Activated naive CD8-positive, alpha-beta T cell treated with anti-CD3 and anti-CD28 coated beads, Interleukin-2, amount 10 ng/mL, durations not matched to agents 7 days and 5 days (primary cell): ENCODE measurements at regions not wholly inside any gene's neighbourhood (a gene's known extent, or its start where the extent isn't known, plus 50 kb on each side); places are given as distances from the start of the nearest gene placed in this dataset.
"Not testable (repeated sequence)": the region's sequence is repeated elsewhere in the genome, so short reads cannot be mapped to it uniquely, and the experiment has no call there.

Source experiments
- ATAC-seq: fragments of 150-1000 bp; cut with Tn5 transposase; one replicate; pipeline ENCODE4 v1.10.0; 2021; ENCODE audit warnings: low read depth, moderate library complexity
- POLR2A ChIA-PET: fragments of 350-600 bp; sonication (Branson Sonifier 250); formaldehyde crosslinking; loops from one replicate; lab custom pipeline; 2021; ENCODE audit warnings: antibody characterized with exemption; lab: Charles Lee
- DNase-seq: peaks from one replicate; pipeline ENCODE4 v3.0.0; 2021
- H3K27ac Mint-ChIP-seq: one replicate; pipeline ENCODE4 v1.8.0; 2022; ENCODE audit warnings: mild to moderate bottlenecking, mixed read lengths
- H3K27me3 Mint-ChIP-seq: one replicate; pipeline ENCODE4 v1.8.0; 2022; ENCODE audit warnings: mild to moderate bottlenecking, moderate library complexity, mixed read lengths
- H3K36me3 Mint-ChIP-seq: one replicate; pipeline ENCODE4 v1.8.0; 2021; ENCODE audit warnings: mild to moderate bottlenecking, mixed read lengths
- H3K4me1 Mint-ChIP-seq: one replicate; pipeline ENCODE4 v1.8.0; 2021; ENCODE audit warnings: mixed read lengths
- H3K4me3 Mint-ChIP-seq: one replicate; pipeline ENCODE4 v1.8.0; 2022; ENCODE audit warnings: mild to moderate bottlenecking, moderate library complexity, mixed read lengths
- H3K9me3 Mint-ChIP-seq: one replicate; pipeline ENCODE4 v1.8.0; 2021; ENCODE audit warnings: mixed read lengths

GRCh38 chr12:114616081-114616480 lies 67.9 kb downstream of the TBX3 start:
- H3K4me3 Mint-ChIP-seq = no peak overlapping the region
- POLR2A ChIA-PET = no interaction called here
- no peaks in the 10 kb centered on the region for H3K27me3 Mint-ChIP-seq
- peaks cover 8% of the 10 kb centered on the region for H3K9me3 Mint-ChIP-seq
- ATAC-seq = no peak
- DNase-seq = no peak
- H3K36me3 Mint-ChIP-seq = peaks cover 2% of the 10 kb centered on the region
- no peaks in the 10 kb centered on the region for H3K4me1 Mint-ChIP-seq
- no peak overlapping the region for H3K27ac Mint-ChIP-seq

GRCh38 chr12:114614040-114614439 lies 69.9 kb downstream of the TBX3 start:
- no peaks in the 10 kb centered on the region for H3K27me3 Mint-ChIP-seq
- peaks cover 8% of the 10 kb centered on the region for H3K9me3 Mint-ChIP-seq
- H3K27ac Mint-ChIP-seq = no peak overlapping the region
- no peaks in the 10 kb centered on the region for H3K4me1 Mint-ChIP-seq
- DNase-seq = no peak
- POLR2A ChIA-PET = no interaction called here
- H3K4me3 Mint-ChIP-seq = no peak overlapping the region
- no peak for ATAC-seq
- H3K36me3 Mint-ChIP-seq = peaks cover 2% of the 10 kb centered on the region

GRCh38 chr12:114612062-114612461 lies 71.9 kb downstream of the TBX3 start:
- peaks cover 7% of the 10 kb centered on the region for H3K9me3 Mint-ChIP-seq
- ATAC-seq (no peak), DNase-seq (no peak)
- POLR2A ChIA-PET = no interaction called here
- H3K36me3 Mint-ChIP-seq = no peaks in the 10 kb centered on the region
- no peaks in the 10 kb centered on the region for H3K27me3 Mint-ChIP-seq
- H3K27ac Mint-ChIP-seq = no peak overlapping the region
- H3K4me1 Mint-ChIP-seq = no peaks in the 10 kb centered on the region
- no peak overlapping the region for H3K4me3 Mint-ChIP-seq

- Mint-ChIP-seq H3K36me3 (no peaks in the 10 kb centered on the region), H3K4me3 (no peak overlapping the region), H3K27ac (no peak overlapping the region), H3K4me1 (no peaks in the 10 kb centered on the region), H3K27me3 (no peaks in the 10 kb centered on the region), H3K9me3 (peaks cover 5% of the 10 kb centered on the region)
- ATAC-seq (no peak), DNase-seq (no peak)
- POLR2A ChIA-PET = no interaction called here
Measured at GRCh38 chr12:114611145-114612018, 72.6 kb downstream of the TBX3 start.

GRCh38 chr12:114608509-114608908 lies 75.5 kb downstream of the TBX3 start:
- Mint-ChIP-seq H3K27ac (no peak overlapping the region), H3K9me3 (no peaks in the 10 kb centered on the region), H3K4me1 (no peaks in the 10 kb centered on the region), H3K4me3 (no peak overlapping the region), H3K27me3 (no peaks in the 10 kb centered on the region), H3K36me3 (no peaks in the 10 kb centered on the region)
- DNase-seq = no peak
- no peak for ATAC-seq
- POLR2A ChIA-PET = no interaction called here

GRCh38 chr12:114605918-114606317 lies 78.1 kb downstream of the TBX3 start:
- no peak overlapping the region for H3K27ac Mint-ChIP-seq
- H3K4me3 Mint-ChIP-seq = no peak overlapping the region
- H3K27me3 Mint-ChIP-seq = no peaks in the 10 kb centered on the region
- DNase-seq (no peak), ATAC-seq (no peak)
- no peaks in the 10 kb centered on the region for H3K4me1 Mint-ChIP-seq
- H3K36me3 Mint-ChIP-seq = no peaks in the 10 kb centered on the region
- no peaks in the 10 kb centered on the region for H3K9me3 Mint-ChIP-seq
- POLR2A ChIA-PET = no interaction called here

GRCh38 chr12:114604606-114605005 lies 79.4 kb downstream of the TBX3 start:
- H3K9me3 Mint-ChIP-seq = peaks cover 1% of the 10 kb centered on the region
- POLR2A ChIA-PET = no interaction called here
- H3K27ac Mint-ChIP-seq = no peak overlapping the region
- ATAC-seq (no peak), DNase-seq (no peak)
- H3K36me3 Mint-ChIP-seq = no peaks in the 10 kb centered on the region
- H3K4me1 Mint-ChIP-seq = no peaks in the 10 kb centered on the region
- no peaks in the 10 kb centered on the region for H3K27me3 Mint-ChIP-seq
- H3K4me3 Mint-ChIP-seq = no peak overlapping the region

- ATAC-seq, H3K27ac Mint-ChIP-seq, DNase-seq, POLR2A ChIA-PET, H3K9me3 Mint-ChIP-seq, H3K27me3 Mint-ChIP-seq, H3K36me3 Mint-ChIP-seq, H3K4me3 Mint-ChIP-seq, H3K4me1 Mint-ChIP-seq: not testable (repeated sequence)
Measured at GRCh38 chr12:114600584-114600983, 83.4 kb downstream of the TBX3 start.

- Mint-ChIP-seq H3K27ac (no peak overlapping the region), H3K9me3 (peaks cover 1% of the 10 kb centered on the region), H3K27me3 (peaks cover 1% of the 10 kb centered on the region), H3K36me3 (no peaks in the 10 kb centered on the region), H3K4me1 (no peaks in the 10 kb centered on the region), H3K4me3 (no peak overlapping the region)
- POLR2A ChIA-PET = no interaction called here
- ATAC-seq (no peak), DNase-seq (no peak)
Measured at GRCh38 chr12:114598111-114598510, 85.9 kb downstream of the TBX3 start.

GRCh38 chr12:114592946-114593345 lies 91.0 kb downstream of the TBX3 start:
- DNase-seq (no peak), ATAC-seq (no peak)
- H3K4me1 Mint-ChIP-seq = no peaks in the 10 kb centered on the region
- H3K27ac Mint-ChIP-seq = no peak overlapping the region
- H3K9me3 Mint-ChIP-seq = no peaks in the 10 kb centered on the region
- peaks cover 1% of the 10 kb centered on the region for H3K27me3 Mint-ChIP-seq
- POLR2A ChIA-PET = no interaction called here
- no peaks in the 10 kb centered on the region for H3K36me3 Mint-ChIP-seq
- no peak overlapping the region for H3K4me3 Mint-ChIP-seq

- ATAC-seq (no peak), DNase-seq (no peak)
- Mint-ChIP-seq H3K4me1 (no peaks in the 10 kb centered on the region), H3K4me3 (no peak overlapping the region), H3K9me3 (no peaks in the 10 kb centered on the region), H3K27ac (no peak overlapping the region), H3K36me3 (no peaks in the 10 kb centered on the region), H3K27me3 (no peaks in the 10 kb centered on the region)
- POLR2A ChIA-PET = no interaction called here
Measured at GRCh38 chr12:114588061-114588460, 95.9 kb downstream of the TBX3 start.

GRCh38 chr12:114580306-114580705 lies 103.7 kb downstream of the TBX3 start:
- no peak for ATAC-seq
- DNase-seq = no peak
- POLR2A ChIA-PET = no interaction called here
- Mint-ChIP-seq H3K27me3 (peaks cover 4% of the 10 kb centered on the region), H3K4me1 (no peaks in the 10 kb centered on the region), H3K4me3 (no peak overlapping the region), H3K27ac (no peak overlapping the region), H3K9me3 (no peaks in the 10 kb centered on the region), H3K36me3 (no peaks in the 10 kb centered on the region)

GRCh38 chr12:114579389-114579788 lies 104.6 kb downstream of the TBX3 start:
- Mint-ChIP-seq H3K9me3 (no peaks in the 10 kb centered on the region), H3K27ac (no peak overlapping the region), H3K4me3 (no peak overlapping the region), H3K4me1 (no peaks in the 10 kb centered on the region), H3K36me3 (no peaks in the 10 kb centered on the region), H3K27me3 (peaks cover 4% of the 10 kb centered on the region)
- ATAC-seq (no peak), DNase-seq (no peak)
- POLR2A ChIA-PET = no interaction called here

- no peak for ATAC-seq
- Mint-ChIP-seq H3K27ac (no peak overlapping the region), H3K36me3 (no peaks in the 10 kb centered on the region), H3K9me3 (no peaks in the 10 kb centered on the region), H3K4me1 (no peaks in the 10 kb centered on the region), H3K4me3 (no peak overlapping the region), H3K27me3 (peaks cover 6% of the 10 kb centered on the region)
- POLR2A ChIA-PET = no interaction called here
- DNase-seq = no peak
Measured at GRCh38 chr12:114562654-114563053, 121.3 kb downstream of the TBX3 start.
